Germinal center (tissue), 1 donor: ENCODE measurements at regions not wholly inside any gene's neighbourhood (a gene's known extent, or its start where the extent isn't known, plus 50 kb on each side); places are given as distances from the start of the nearest gene placed in this dataset.

ENCODE experiments used
- DNase-seq: peaks from one replicate; pipeline ENCODE4 v3.0.0; 2012; ENCODE audit warnings: mixed read lengths, low spot score

GRCh38 chr2:104766683-104767082 is 87.2 kb upstream of the POU3F3 start:
- DNase-seq = no peak

- DNase-seq = no peak
Observed at GRCh38 chr2:104768694-104769093, 85.2 kb upstream of the POU3F3 start.

DNA sequence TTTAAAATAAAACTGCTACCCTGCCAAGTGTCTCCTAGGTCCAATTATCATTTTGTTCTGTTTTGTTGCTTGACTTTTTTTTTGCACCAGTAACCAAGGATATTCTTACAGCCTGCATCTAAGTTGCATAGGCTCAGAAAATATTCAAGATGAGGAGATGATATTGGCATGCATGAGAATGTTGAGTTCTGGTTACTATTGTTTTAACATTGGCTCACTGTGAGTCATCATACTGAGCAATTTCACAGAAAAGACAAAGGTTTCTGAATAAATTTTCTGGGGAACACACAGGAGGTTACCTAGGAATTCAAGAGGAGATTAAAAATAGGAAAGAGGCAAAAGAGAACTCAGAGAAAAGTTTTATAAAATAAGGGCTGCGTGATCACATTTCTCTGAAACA is 84.8 kb upstream of the POU3F3 start:
- no peak for DNase-seq

DNA sequence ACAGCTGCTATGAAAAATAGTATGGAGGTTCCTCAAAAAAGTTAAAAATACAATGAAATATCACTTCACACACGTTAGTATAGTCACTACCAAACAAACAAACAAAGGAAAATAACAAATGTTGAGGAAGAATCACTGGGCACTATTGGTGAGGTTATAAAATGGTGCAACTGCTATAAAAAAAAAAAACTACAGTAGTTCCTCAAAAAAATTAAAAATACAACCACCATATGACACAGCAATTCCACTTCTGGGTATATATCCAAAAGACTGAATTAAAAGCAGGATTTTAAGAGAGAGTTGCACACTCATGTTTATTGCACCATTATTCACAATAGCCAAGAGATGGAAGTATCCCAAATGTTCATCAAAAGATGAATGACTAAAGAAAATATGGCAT is 80.9 kb upstream of the POU3F3 start:
- DNase-seq = no peak

DNA sequence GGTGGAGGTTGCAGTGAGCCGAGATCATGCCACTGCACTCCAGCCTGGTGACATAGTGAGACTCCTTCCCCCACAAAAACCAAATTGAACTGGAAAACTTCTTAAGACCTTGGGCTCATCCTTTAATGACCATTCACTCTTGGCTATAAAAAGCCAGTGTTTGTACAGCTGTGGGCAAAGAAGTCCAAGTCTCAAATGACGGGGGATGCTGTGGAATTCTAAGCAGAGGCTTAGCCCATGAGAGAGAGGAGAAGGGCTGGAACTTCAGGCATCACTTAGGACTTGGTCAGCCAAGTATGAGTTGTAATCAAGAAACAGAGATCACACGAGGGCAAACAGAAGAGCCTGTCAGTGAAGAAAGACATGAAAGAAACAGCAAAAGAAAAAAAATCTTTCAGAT is 79.3 kb upstream of the POU3F3 start:
- no peak for DNase-seq

- no peak for DNase-seq
Observed at GRCh38 chr2:104777721-104778120, 76.2 kb upstream of the POU3F3 start.

DNA sequence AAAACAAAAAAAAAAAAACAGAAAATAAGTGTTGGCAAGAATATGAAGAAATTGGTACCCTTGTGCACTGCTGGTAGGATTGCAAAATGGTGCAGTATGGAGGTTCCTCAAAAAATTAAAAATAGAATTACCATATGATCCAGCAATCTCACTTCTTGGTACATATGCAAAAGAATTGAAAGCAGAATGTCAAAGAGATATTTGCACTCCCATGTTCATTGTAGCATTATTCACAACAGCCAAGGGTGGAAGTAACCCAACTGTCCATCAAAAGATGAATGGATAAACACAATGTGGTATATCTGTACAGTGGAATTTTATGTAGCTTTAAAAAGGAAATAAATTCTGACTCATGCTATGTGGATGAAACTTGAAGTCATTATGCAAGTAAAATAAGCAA is 72.8 kb upstream of the POU3F3 start:
- DNase-seq = no peak

GRCh38 chr2:104784264-104784663 is 69.7 kb upstream of the POU3F3 start:
- DNase-seq = no peak

DNA sequence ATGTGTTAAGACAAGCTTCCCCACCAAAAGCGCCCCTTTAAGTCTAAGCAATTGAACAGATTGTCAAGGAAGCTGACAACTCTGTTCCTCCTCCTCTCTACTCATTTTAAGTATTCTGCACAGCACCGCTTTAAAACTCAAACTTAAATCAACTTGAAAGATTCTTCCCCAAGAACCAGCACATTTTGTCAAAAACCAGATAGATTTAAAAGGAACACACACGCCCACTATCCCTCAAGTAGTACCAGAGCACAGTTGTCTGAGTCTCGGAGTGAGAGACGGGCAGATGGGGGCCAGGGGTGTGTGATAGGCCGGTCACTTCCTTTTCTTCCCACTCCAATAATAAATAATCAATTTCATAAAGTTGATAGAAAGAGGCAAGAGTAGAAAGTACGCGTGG is 67.7 kb upstream of the POU3F3 start:
- no peak for DNase-seq

GRCh38 chr2:104786821-104787220 is 67.1 kb upstream of the POU3F3 start:
- no peak for DNase-seq

GRCh38 chr2:104787298-104788065 is 66.4 kb upstream of the POU3F3 start:
- no peak for DNase-seq

DNA sequence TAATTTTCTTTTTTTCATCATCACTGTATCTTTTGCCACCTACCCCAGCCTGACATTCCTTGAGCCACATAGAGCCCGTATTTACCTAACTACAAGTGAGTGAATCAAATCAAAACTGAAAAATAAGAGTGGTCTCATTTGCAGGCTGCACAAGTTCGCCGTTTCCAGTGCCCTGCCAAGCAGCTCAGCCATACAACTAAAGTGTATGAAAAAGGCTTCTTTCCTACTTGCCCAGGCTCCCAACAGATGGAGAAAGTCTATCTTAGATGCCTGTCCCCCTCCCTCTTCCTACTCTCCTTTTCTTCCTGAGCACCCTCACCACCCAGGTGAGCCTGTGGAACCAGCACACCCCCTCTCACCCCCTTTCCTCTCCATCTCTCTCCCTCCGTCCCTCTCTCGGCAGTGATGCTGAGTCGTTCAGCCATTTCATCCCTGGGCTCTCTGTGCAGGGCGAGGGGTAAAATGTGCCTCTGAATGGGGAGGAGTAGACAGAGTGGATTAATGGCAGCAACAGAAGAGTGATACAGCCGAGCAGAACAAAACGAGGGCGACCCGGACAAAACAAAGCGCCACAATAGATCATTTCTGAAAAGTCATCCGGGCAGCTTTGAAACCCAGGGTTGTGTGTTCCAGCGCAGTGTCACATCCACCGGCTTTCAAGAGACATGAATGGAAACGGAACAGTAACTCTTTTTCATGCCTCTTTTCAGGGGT is 65.0 kb upstream of the POU3F3 start:
- no peak for DNase-seq

DNA sequence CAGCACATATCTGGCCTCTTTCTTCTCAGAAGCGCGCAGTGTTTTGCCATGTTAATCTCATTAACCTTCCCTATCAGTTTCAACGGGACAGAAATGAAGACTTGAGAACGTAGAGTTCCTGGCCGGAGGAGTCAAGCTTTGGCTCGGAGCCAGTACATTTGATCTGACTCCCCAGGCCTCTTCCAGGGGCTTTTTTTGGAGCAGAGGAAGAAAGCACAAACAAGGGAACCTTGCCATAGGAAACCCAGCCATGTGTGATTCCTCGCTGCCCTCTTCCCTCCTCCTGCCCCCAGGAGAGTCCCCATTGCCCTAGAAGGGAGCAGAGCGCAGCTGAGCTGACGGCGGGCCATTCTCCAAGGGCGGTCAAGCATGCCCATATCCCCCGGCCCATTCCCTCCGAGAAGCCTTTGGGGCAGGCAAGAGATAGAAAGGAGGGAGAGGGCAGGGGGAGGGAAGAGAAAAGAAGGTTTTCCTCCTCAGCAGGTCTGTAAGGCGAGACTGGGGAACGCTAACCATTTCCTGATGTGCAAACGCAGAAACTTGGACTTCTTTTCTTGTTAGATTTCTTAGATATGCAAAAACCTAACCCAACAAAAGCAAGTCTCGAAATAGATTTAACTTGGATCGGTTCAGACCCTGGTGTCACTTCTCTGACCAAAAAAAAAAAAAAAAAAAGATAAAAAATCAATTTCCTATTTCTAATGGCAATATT is 63.7 kb upstream of the POU3F3 start:
- no peak for DNase-seq

GRCh38 chr2:104790901-104791495 is 62.9 kb upstream of the POU3F3 start:
- DNase-seq = no peak

- DNase-seq = no peak
Observed at GRCh38 chr2:104793966-104794365, 59.9 kb upstream of the POU3F3 start.

DNA sequence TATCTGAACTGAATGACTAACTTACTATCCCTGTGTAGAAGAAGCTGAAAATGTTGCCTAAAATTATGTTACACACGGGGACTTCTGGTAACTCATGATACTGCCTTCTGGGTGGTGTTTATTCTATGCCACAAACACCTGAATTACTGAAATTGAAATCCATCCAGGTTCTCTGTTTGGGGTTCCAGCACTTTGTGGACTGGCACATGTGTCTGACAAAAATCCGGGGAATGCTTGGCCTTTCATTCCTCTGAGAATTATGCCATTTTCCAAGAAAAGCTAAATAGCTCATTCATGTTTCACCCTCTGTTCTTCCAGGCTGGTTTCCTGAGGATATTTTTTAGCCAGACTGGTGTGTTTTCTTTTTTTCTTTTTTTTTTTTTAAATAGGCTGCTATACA is 59.5 kb upstream of the POU3F3 start:
- DNase-seq = no peak
